ENCODE measurements at regions not wholly inside any gene's neighbourhood (a gene's known extent, or its start where the extent isn't known, plus 50 kb on each side); places are given as distances from the start of the nearest gene placed in this dataset.

DNA sequence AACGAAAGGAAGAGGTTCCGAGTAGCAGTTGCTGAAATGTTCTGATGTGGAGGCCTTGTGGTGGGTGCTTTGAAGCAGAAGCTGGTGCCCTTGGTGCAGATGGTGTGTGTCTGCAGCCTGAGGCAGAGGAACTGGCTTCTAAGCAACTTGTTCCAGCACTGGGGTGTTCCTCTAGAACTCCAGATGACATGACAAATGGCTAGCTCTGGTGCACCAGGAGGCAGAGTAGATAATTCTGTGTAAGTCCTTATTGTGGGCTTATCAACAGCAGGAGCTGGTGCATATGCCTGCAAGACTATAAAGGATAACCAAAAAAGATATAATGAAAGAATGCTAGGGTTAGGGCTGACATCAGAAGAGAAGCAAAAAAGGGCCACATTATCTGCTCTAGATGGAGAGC is 76.5 kb downstream of the ARL5B start:
- no peak for TF ChIP-seq PATZ1 (CRISPR knock-in tag; IDR thresholded peaks at IDR 0.05; ENCODE audit: borderline replicate concordance)
- TF ChIP-seq POU6F1 (CRISPR knock-in tag; IDR thresholded peaks at IDR 0.05; ENCODE audit: borderline replicate concordance, low read depth) = no peak
- TF ChIP-seq, protein P1, sequence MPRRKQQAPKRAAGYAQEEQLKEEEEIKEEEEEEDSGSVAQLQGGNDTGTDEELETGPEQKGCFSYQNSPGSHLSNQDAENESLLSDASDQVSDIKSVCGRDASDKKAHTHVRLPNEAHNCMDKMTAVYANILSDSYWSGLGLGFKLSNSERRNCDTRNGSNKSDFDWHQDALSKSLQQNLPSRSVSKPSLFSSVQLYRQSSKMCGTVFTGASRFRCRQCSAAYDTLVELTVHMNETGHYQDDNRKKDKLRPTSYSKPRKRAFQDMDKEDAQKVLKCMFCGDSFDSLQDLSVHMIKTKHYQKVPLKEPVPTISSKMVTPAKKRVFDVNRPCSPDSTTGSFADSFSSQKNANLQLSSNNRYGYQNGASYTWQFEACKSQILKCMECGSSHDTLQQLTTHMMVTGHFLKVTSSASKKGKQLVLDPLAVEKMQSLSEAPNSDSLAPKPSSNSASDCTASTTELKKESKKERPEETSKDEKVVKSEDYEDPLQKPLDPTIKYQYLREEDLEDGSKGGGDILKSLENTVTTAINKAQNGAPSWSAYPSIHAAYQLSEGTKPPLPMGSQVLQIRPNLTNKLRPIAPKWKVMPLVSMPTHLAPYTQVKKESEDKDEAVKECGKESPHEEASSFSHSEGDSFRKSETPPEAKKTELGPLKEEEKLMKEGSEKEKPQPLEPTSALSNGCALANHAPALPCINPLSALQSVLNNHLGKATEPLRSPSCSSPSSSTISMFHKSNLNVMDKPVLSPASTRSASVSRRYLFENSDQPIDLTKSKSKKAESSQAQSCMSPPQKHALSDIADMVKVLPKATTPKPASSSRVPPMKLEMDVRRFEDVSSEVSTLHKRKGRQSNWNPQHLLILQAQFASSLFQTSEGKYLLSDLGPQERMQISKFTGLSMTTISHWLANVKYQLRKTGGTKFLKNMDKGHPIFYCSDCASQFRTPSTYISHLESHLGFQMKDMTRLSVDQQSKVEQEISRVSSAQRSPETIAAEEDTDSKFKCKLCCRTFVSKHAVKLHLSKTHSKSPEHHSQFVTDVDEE (CRISPR knock-in tag; IDR thresholded peaks at IDR 0.05) = no peak
- TF ChIP-seq CREB5 (CRISPR knock-in tag; IDR thresholded peaks at IDR 0.05; ENCODE audit: low read depth) = no peak
- no peak for TF ChIP-seq ARNTL (CRISPR knock-in tag; IDR thresholded peaks at IDR 0.05; ENCODE audit: borderline replicate concordance, low read depth)
- TF ChIP-seq ZNF565 (CRISPR knock-in tag; conservative IDR thresholded peaks at IDR 0.05; ENCODE audit: low read depth) = no peak
- no peak for TF ChIP-seq TCF4 (CRISPR knock-in tag; IDR thresholded peaks at IDR 0.05; ENCODE audit: borderline replicate concordance)
- no peak for TF ChIP-seq ZNF70 (CRISPR knock-in tag; IDR thresholded peaks at IDR 0.05)
- TF ChIP-seq RARB (CRISPR knock-in tag; IDR thresholded peaks at IDR 0.05) = no peak
- TF ChIP-seq CSDC2 (CRISPR knock-in tag; IDR thresholded peaks at IDR 0.05) = no peak
- TF ChIP-seq GLIS3 (CRISPR knock-in tag; IDR thresholded peaks at IDR 0.05) = no peak
- no peak for TF ChIP-seq ZNF8 (CRISPR knock-in tag; IDR thresholded peaks at IDR 0.05)
- TF ChIP-seq PPARA (CRISPR knock-in tag; IDR thresholded peaks at IDR 0.05; ENCODE audit: borderline replicate concordance) = no peak
- TF ChIP-seq SNAI2 (CRISPR knock-in tag; IDR thresholded peaks at IDR 0.05) = no peak
- no peak for TF ChIP-seq ESRRG (CRISPR knock-in tag; IDR thresholded peaks at IDR 0.05)
- ATAC-seq = no peak

DNA sequence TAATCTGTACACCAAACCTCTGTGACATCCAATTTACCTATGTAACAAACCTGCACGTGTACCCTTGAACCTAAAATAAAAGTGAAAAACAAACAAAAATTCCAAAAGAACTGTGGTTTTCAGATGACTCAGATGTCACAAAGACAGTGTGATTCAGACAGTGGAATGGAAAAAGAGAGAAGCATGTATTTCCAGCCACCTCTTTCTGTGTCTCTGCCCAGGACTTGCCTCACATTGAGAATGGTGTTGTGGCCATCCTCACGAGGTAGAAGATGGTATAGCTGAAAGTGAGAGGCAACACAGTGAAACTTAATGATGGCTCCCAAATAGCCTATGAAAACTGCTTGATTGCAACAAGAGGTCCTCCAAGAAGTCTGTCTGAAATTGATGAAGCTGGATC is 78.0 kb downstream of the ARL5B start:
- no peak for TF ChIP-seq ARNTL (CRISPR knock-in tag; IDR thresholded peaks at IDR 0.05; ENCODE audit: borderline replicate concordance, low read depth)
- no peak for TF ChIP-seq RARB (CRISPR knock-in tag; IDR thresholded peaks at IDR 0.05)
- no peak for TF ChIP-seq TCF4 (CRISPR knock-in tag; IDR thresholded peaks at IDR 0.05; ENCODE audit: borderline replicate concordance)
- no peak for TF ChIP-seq ZNF8 (CRISPR knock-in tag; IDR thresholded peaks at IDR 0.05)
- TF ChIP-seq BACH2 (CRISPR knock-in tag; IDR thresholded peaks at IDR 0.05; ENCODE audit: borderline replicate concordance) = no peak
- TF ChIP-seq ZNF565 (CRISPR knock-in tag; conservative IDR thresholded peaks at IDR 0.05; ENCODE audit: low read depth) = no peak
- TF ChIP-seq, protein P2, sequence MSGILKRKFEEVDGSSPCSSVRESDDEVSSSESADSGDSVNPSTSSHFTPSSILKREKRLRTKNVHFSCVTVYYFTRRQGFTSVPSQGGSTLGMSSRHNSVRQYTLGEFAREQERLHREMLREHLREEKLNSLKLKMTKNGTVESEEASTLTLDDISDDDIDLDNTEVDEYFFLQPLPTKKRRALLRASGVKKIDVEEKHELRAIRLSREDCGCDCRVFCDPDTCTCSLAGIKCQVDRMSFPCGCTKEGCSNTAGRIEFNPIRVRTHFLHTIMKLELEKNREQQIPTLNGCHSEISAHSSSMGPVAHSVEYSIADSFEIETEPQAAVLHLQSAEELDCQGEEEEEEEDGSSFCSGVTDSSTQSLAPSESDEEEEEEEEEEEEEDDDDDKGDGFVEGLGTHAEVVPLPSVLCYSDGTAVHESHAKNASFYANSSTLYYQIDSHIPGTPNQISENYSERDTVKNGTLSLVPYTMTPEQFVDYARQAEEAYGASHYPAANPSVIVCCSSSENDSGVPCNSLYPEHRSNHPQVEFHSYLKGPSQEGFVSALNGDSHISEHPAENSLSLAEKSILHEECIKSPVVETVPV (CRISPR knock-in tag; IDR thresholded peaks at IDR 0.05) = no peak
- TF ChIP-seq, protein P1 (CRISPR knock-in tag; IDR thresholded peaks at IDR 0.05) = no peak
- TF ChIP-seq OSR1 (CRISPR knock-in tag; IDR thresholded peaks at IDR 0.05) = no peak
- no peak for TF ChIP-seq GLIS3 (CRISPR knock-in tag; IDR thresholded peaks at IDR 0.05)
- no peak for TF ChIP-seq POU6F1 (CRISPR knock-in tag; IDR thresholded peaks at IDR 0.05; ENCODE audit: borderline replicate concordance, low read depth)
- TF ChIP-seq ZNF70 (CRISPR knock-in tag; IDR thresholded peaks at IDR 0.05) = no peak
- TF ChIP-seq ZC3H10 (CRISPR knock-in tag; IDR thresholded peaks at IDR 0.05) = no peak
- no peak for TF ChIP-seq CSDC2 (CRISPR knock-in tag; IDR thresholded peaks at IDR 0.05)
- no peak for TF ChIP-seq ESRRG (CRISPR knock-in tag; IDR thresholded peaks at IDR 0.05)
- TF ChIP-seq TOX (CRISPR knock-in tag; IDR thresholded peaks at IDR 0.05; ENCODE audit: borderline replicate concordance) = no peak
- no peak for TF ChIP-seq ISL1 (CRISPR knock-in tag; IDR thresholded peaks at IDR 0.05)
- TF ChIP-seq SNAI2 (CRISPR knock-in tag; IDR thresholded peaks at IDR 0.05) = no peak
- no peak for TF ChIP-seq PPARA (CRISPR knock-in tag; IDR thresholded peaks at IDR 0.05; ENCODE audit: borderline replicate concordance)
- TF ChIP-seq CREB5 (CRISPR knock-in tag; IDR thresholded peaks at IDR 0.05; ENCODE audit: low read depth) = no peak
- ATAC-seq = no peak
